ENCODE measurements at regions not wholly inside any gene's neighbourhood (a gene's known extent, or its start where the extent isn't known, plus 50 kb on each side); places are given as distances from the start of the nearest gene placed in this dataset.
"Not testable (repeated sequence)": the region's sequence is repeated elsewhere in the genome, so short reads cannot be mapped to it uniquely, and the experiment has no call there.

GRCh38 chr3:64438812-64439211 lies 213.5 kb upstream of the PRICKLE2 start:
- H3K36me3 ChIP-seq (ENCODE audit: control insufficient read depth, insufficient read depth, low read length) = no peaks in the 10 kb centered on the region
- H3K27me3 ChIP-seq (ENCODE audit: control insufficient read depth, insufficient read depth, low read length) = peaks cover 7% of the 10 kb centered on the region
- H3K4me1 ChIP-seq (ENCODE audit: control insufficient read depth, insufficient read depth, low read length) = peaks cover 13% of the 10 kb centered on the region
- no peak for DNase-seq
- no peak overlapping the region for H3K27ac ChIP-seq (ENCODE audit: low read length)
- no peaks in the 10 kb centered on the region for H3K9me3 ChIP-seq (replicated peaks; ENCODE audit: control insufficient read depth, low read depth, low read length)
- H3K4me3 ChIP-seq (ENCODE audit: low read length) = no peak overlapping the region
- WGBS (ENCODE audit: insufficient coverage) = 18% methylated on average over 7 of the region's 7 CpGs

- Histone ChIP-seq H3K27ac (ENCODE audit: low read length) (no peak overlapping the region), H3K4me3 (ENCODE audit: low read length) (no peak overlapping the region), H3K9me3 (replicated peaks; ENCODE audit: control insufficient read depth, low read depth, low read length) (no peaks in the 10 kb centered on the region), H3K27me3 (ENCODE audit: control insufficient read depth, insufficient read depth, low read length) (peaks cover 5% of the 10 kb centered on the region), H3K4me1 (ENCODE audit: control insufficient read depth, insufficient read depth, low read length) (peaks cover 10% of the 10 kb centered on the region), H3K36me3 (ENCODE audit: control insufficient read depth, insufficient read depth, low read length) (no peaks in the 10 kb centered on the region)
- no peak for DNase-seq
- WGBS (ENCODE audit: insufficient coverage) = no CpG with 5 or more reads among the region's 1 CpG
Measured at GRCh38 chr3:64438066-64438465, 212.8 kb upstream of the PRICKLE2 start.

GRCh38 chr3:64437131-64437530 lies 211.9 kb upstream of the PRICKLE2 start:
- WGBS (ENCODE audit: insufficient coverage) = no CpG with 5 or more reads among the region's 5 CpGs
- no peak overlapping the region for H3K27ac ChIP-seq (ENCODE audit: low read length)
- no peaks in the 10 kb centered on the region for H3K9me3 ChIP-seq (replicated peaks; ENCODE audit: control insufficient read depth, low read depth, low read length)
- no peak overlapping the region for H3K4me3 ChIP-seq (ENCODE audit: low read length)
- DNase-seq = no peak
- H3K27me3 ChIP-seq (ENCODE audit: control insufficient read depth, insufficient read depth, low read length) = peaks cover 2% of the 10 kb centered on the region
- peaks cover 7% of the 10 kb centered on the region for H3K4me1 ChIP-seq (ENCODE audit: control insufficient read depth, insufficient read depth, low read length)
- H3K36me3 ChIP-seq (ENCODE audit: control insufficient read depth, insufficient read depth, low read length) = no peaks in the 10 kb centered on the region

GRCh38 chr3:64435023-64435422 lies 209.8 kb upstream of the PRICKLE2 start:
- not testable (repeated sequence) for H3K27me3 ChIP-seq (ENCODE audit: control insufficient read depth, insufficient read depth, low read length); H3K9me3 ChIP-seq (replicated peaks; ENCODE audit: control insufficient read depth, low read depth, low read length); DNase-seq; H3K36me3 ChIP-seq (ENCODE audit: control insufficient read depth, insufficient read depth, low read length); H3K27ac ChIP-seq (ENCODE audit: low read length); H3K4me1 ChIP-seq (ENCODE audit: control insufficient read depth, insufficient read depth, low read length); H3K4me3 ChIP-seq (ENCODE audit: low read length)
- WGBS (ENCODE audit: insufficient coverage) = 92% methylated on average over 2 of the region's 2 CpGs

- no CpG with 5 or more reads among the region's 3 CpGs for WGBS (ENCODE audit: insufficient coverage)
- Histone ChIP-seq H3K4me1 (ENCODE audit: control insufficient read depth, insufficient read depth, low read length) (no peaks in the 10 kb centered on the region), H3K4me3 (ENCODE audit: low read length) (no peak overlapping the region), H3K9me3 (replicated peaks; ENCODE audit: control insufficient read depth, low read depth, low read length) (peaks cover 2% of the 10 kb centered on the region), H3K36me3 (ENCODE audit: control insufficient read depth, insufficient read depth, low read length) (no peaks in the 10 kb centered on the region), H3K27me3 (ENCODE audit: control insufficient read depth, insufficient read depth, low read length) (no peaks in the 10 kb centered on the region), H3K27ac (ENCODE audit: low read length) (no peak overlapping the region)
- DNase-seq = no peak
Measured at GRCh38 chr3:64432870-64433269, 207.6 kb upstream of the PRICKLE2 start.

- H3K27ac ChIP-seq (ENCODE audit: low read length) = no peak overlapping the region
- no peaks in the 10 kb centered on the region for H3K36me3 ChIP-seq (ENCODE audit: control insufficient read depth, insufficient read depth, low read length)
- no peaks in the 10 kb centered on the region for H3K27me3 ChIP-seq (ENCODE audit: control insufficient read depth, insufficient read depth, low read length)
- 40% methylated on average over 1 of the region's 6 CpGs for WGBS (ENCODE audit: insufficient coverage)
- H3K4me1 ChIP-seq (ENCODE audit: control insufficient read depth, insufficient read depth, low read length) = no peaks in the 10 kb centered on the region
- peaks cover 2% of the 10 kb centered on the region for H3K9me3 ChIP-seq (replicated peaks; ENCODE audit: control insufficient read depth, low read depth, low read length)
- no peak overlapping the region for H3K4me3 ChIP-seq (ENCODE audit: low read length)
- no peak for DNase-seq
Measured at GRCh38 chr3:64431526-64432091, 206.3 kb upstream of the PRICKLE2 start.

- WGBS (ENCODE audit: insufficient coverage) = 52% methylated on average over 2 of the region's 3 CpGs
Measured at GRCh38 chr3:64427671-64428070, 202.4 kb upstream of the PRICKLE2 start.

GRCh38 chr3:64426551-64426950 lies 201.3 kb upstream of the PRICKLE2 start:
- H3K27me3 ChIP-seq (ENCODE audit: control insufficient read depth, insufficient read depth, low read length) = no peaks in the 10 kb centered on the region
- H3K36me3 ChIP-seq (ENCODE audit: control insufficient read depth, insufficient read depth, low read length) = no peaks in the 10 kb centered on the region
- WGBS (ENCODE audit: insufficient coverage) = 90% methylated on average over 2 of the region's 3 CpGs
- DNase-seq = no peak
- H3K9me3 ChIP-seq (replicated peaks; ENCODE audit: control insufficient read depth, low read depth, low read length) = peaks cover 2% of the 10 kb centered on the region
- no peaks in the 10 kb centered on the region for H3K4me1 ChIP-seq (ENCODE audit: control insufficient read depth, insufficient read depth, low read length)
- H3K4me3 ChIP-seq (ENCODE audit: low read length) = no peak overlapping the region
- H3K27ac ChIP-seq (ENCODE audit: low read length) = no peak overlapping the region

More at GRCh38 chr3:64427671-64428070, 202.4 kb upstream of the PRICKLE2 start:
- peaks cover 2% of the 10 kb centered on the region for H3K9me3 ChIP-seq (replicated peaks; ENCODE audit: control insufficient read depth, low read depth, low read length)
- no peaks in the 10 kb centered on the region for H3K4me1 ChIP-seq (ENCODE audit: control insufficient read depth, insufficient read depth, low read length)
- H3K27me3 ChIP-seq (ENCODE audit: control insufficient read depth, insufficient read depth, low read length) = no peaks in the 10 kb centered on the region
- no peak overlapping the region for H3K27ac ChIP-seq (ENCODE audit: low read length)
- no peaks in the 10 kb centered on the region for H3K36me3 ChIP-seq (ENCODE audit: control insufficient read depth, insufficient read depth, low read length)
- DNase-seq = no peak
- no peak overlapping the region for H3K4me3 ChIP-seq (ENCODE audit: low read length)

GRCh38 chr3:64422932-64423331 lies 197.7 kb upstream of the PRICKLE2 start:
- Histone ChIP-seq H3K27ac (ENCODE audit: low read length) (no peak overlapping the region), H3K4me3 (ENCODE audit: low read length) (no peak overlapping the region), H3K4me1 (ENCODE audit: control insufficient read depth, insufficient read depth, low read length) (no peaks in the 10 kb centered on the region), H3K36me3 (ENCODE audit: control insufficient read depth, insufficient read depth, low read length) (no peaks in the 10 kb centered on the region), H3K9me3 (replicated peaks; ENCODE audit: control insufficient read depth, low read depth, low read length) (no peaks in the 10 kb centered on the region), H3K27me3 (ENCODE audit: control insufficient read depth, insufficient read depth, low read length) (no peaks in the 10 kb centered on the region)
- no peak for DNase-seq
- no CpG with 5 or more reads among the region's 4 CpGs for WGBS (ENCODE audit: insufficient coverage)

- WGBS (ENCODE audit: insufficient coverage) = no CpG with 5 or more reads among the region's 7 CpGs
- no peaks in the 10 kb centered on the region for H3K36me3 ChIP-seq (ENCODE audit: control insufficient read depth, insufficient read depth, low read length)
- no peak overlapping the region for H3K27ac ChIP-seq (ENCODE audit: low read length)
- no peak for DNase-seq
- H3K4me3 ChIP-seq (ENCODE audit: low read length) = no peak overlapping the region
- no peaks in the 10 kb centered on the region for H3K4me1 ChIP-seq (ENCODE audit: control insufficient read depth, insufficient read depth, low read length)
- H3K9me3 ChIP-seq (replicated peaks; ENCODE audit: control insufficient read depth, low read depth, low read length) = no peaks in the 10 kb centered on the region
- no peaks in the 10 kb centered on the region for H3K27me3 ChIP-seq (ENCODE audit: control insufficient read depth, insufficient read depth, low read length)
Measured at GRCh38 chr3:64422192-64422591, 196.9 kb upstream of the PRICKLE2 start.

GRCh38 chr3:64417816-64418215 lies 192.6 kb upstream of the PRICKLE2 start:
- no peak for DNase-seq
- Histone ChIP-seq H3K4me3 (ENCODE audit: low read length) (no peak overlapping the region), H3K27ac (ENCODE audit: low read length) (no peak overlapping the region), H3K27me3 (ENCODE audit: control insufficient read depth, insufficient read depth, low read length) (no peaks in the 10 kb centered on the region), H3K4me1 (ENCODE audit: control insufficient read depth, insufficient read depth, low read length) (no peaks in the 10 kb centered on the region), H3K36me3 (ENCODE audit: control insufficient read depth, insufficient read depth, low read length) (no peaks in the 10 kb centered on the region), H3K9me3 (replicated peaks; ENCODE audit: control insufficient read depth, low read depth, low read length) (no peaks in the 10 kb centered on the region)
- WGBS (ENCODE audit: insufficient coverage) = 32% methylated on average over 3 of the region's 4 CpGs
